ENCODE measurements at regions not wholly inside any gene's neighbourhood (a gene's known extent, or its start where the extent isn't known, plus 50 kb on each side); places are given as distances from the start of the nearest gene placed in this dataset.

DNA sequence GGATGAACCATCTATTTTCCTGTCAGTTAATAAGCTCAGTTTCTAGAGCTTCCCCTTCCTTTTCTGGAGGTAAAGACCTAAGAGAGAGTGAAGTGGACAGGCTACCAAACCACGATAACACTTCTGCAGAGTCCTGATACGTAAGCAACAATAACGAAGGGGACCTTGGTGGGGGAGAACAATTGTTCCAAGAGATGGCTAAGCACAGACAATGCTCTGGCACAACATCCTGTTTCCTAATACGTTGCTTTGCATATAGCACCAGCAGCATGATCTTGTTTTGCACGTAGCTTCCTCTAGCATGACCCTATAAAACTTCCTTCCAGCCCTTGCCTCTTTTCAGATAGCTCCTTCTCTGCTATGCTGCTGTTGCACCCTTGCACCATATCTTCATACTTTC, 247.3 kb downstream of the RAD51AP2 start:
- no peak overlapping the region for H2AFZ ChIP-seq
- H3K4me3 ChIP-seq: no peak overlapping the region
- no peaks in the 10 kb centered on the region for H3K79me2 ChIP-seq
- H3K9me3 ChIP-seq (ENCODE audit: low read depth): no peaks in the 10 kb centered on the region
- no peaks in the 10 kb centered on the region for H3K36me3 ChIP-seq (replicated peaks; ENCODE audit: insufficient read depth, low read depth)
- WGBS (ENCODE audit: low lambda C conversion rate, missing lambda C conversion rate): 84% methylated on average over 5 of the region's 5 CpGs
- H4K20me1 ChIP-seq (ENCODE audit: insufficient read depth, poor library complexity, severe bottlenecking): no peaks in the 10 kb centered on the region
- H3K9me2 ChIP-seq (replicated peaks; ENCODE audit: insufficient read depth): no peaks in the 10 kb centered on the region
- H3K4me2 ChIP-seq: no peak overlapping the region
- H3K27me3 ChIP-seq: no peaks in the 10 kb centered on the region
- H3K27ac ChIP-seq: no peak overlapping the region
- no peaks in the 10 kb centered on the region for H3K4me1 ChIP-seq (ENCODE audit: insufficient read depth)
- DNase-seq (ENCODE audit: low spot score): no peak
- TF ChIP-seq, protein P1, sequence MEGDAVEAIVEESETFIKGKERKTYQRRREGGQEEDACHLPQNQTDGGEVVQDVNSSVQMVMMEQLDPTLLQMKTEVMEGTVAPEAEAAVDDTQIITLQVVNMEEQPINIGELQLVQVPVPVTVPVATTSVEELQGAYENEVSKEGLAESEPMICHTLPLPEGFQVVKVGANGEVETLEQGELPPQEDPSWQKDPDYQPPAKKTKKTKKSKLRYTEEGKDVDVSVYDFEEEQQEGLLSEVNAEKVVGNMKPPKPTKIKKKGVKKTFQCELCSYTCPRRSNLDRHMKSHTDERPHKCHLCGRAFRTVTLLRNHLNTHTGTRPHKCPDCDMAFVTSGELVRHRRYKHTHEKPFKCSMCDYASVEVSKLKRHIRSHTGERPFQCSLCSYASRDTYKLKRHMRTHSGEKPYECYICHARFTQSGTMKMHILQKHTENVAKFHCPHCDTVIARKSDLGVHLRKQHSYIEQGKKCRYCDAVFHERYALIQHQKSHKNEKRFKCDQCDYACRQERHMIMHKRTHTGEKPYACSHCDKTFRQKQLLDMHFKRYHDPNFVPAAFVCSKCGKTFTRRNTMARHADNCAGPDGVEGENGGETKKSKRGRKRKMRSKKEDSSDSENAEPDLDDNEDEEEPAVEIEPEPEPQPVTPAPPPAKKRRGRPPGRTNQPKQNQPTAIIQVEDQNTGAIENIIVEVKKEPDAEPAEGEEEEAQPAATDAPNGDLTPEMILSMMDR (IDR thresholded peaks at IDR 0.05; ENCODE audit: poor library complexity): no peak
- TF ChIP-seq EZH2phosphoT487 (IDR thresholded peaks at IDR 0.05; ENCODE audit: low read depth, severe bottlenecking, unreplicated experiment) (no peak), EZH2 (IDR thresholded peaks at IDR 0.05; ENCODE audit: borderline replicate concordance) (no peak)

DNA sequence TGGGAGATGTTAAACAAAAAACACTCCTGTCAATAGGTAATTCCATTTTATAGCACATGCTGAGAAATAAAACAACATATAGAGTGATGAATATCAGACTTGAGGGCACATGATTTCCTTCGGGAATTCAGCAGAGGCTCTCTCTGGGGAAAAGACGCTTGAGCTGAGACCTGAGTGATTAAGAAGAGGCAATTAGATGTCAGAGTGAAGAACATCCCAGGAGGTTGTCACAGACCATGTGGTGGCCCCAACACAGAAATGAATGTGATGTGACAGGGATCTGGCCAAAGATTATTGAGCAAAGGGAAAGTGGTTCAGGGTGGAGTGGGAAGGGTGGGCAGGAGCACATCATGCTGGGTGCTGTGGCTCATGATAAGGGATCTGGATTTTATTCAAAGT, 254.7 kb downstream of the RAD51AP2 start:
- DNase-seq (ENCODE audit: low spot score): no peak
- TF ChIP-seq EZH2phosphoT487 (IDR thresholded peaks at IDR 0.05; ENCODE audit: low read depth, severe bottlenecking, unreplicated experiment): no peak
- no peak for TF ChIP-seq EZH2 (IDR thresholded peaks at IDR 0.05; ENCODE audit: borderline replicate concordance)
- TF ChIP-seq, protein P1 (IDR thresholded peaks at IDR 0.05; ENCODE audit: poor library complexity): no peak
- no peaks in the 10 kb centered on the region for H3K79me2 ChIP-seq
- no peak overlapping the region for H3K27ac ChIP-seq
- no peak overlapping the region for H3K4me2 ChIP-seq
- 49% methylated on average over 2 of the region's 2 CpGs for WGBS (ENCODE audit: low lambda C conversion rate, missing lambda C conversion rate)
- no peaks in the 10 kb centered on the region for H3K9me3 ChIP-seq (ENCODE audit: low read depth)
- H2AFZ ChIP-seq: no peak overlapping the region
- H3K4me3 ChIP-seq: no peak overlapping the region
- no peaks in the 10 kb centered on the region for H3K9me2 ChIP-seq (replicated peaks; ENCODE audit: insufficient read depth)
- H3K27me3 ChIP-seq: no peaks in the 10 kb centered on the region
- no peaks in the 10 kb centered on the region for H4K20me1 ChIP-seq (ENCODE audit: insufficient read depth, poor library complexity, severe bottlenecking)
- H3K36me3 ChIP-seq (replicated peaks; ENCODE audit: insufficient read depth, low read depth): no peaks in the 10 kb centered on the region
- no peaks in the 10 kb centered on the region for H3K4me1 ChIP-seq (ENCODE audit: insufficient read depth)

DNA sequence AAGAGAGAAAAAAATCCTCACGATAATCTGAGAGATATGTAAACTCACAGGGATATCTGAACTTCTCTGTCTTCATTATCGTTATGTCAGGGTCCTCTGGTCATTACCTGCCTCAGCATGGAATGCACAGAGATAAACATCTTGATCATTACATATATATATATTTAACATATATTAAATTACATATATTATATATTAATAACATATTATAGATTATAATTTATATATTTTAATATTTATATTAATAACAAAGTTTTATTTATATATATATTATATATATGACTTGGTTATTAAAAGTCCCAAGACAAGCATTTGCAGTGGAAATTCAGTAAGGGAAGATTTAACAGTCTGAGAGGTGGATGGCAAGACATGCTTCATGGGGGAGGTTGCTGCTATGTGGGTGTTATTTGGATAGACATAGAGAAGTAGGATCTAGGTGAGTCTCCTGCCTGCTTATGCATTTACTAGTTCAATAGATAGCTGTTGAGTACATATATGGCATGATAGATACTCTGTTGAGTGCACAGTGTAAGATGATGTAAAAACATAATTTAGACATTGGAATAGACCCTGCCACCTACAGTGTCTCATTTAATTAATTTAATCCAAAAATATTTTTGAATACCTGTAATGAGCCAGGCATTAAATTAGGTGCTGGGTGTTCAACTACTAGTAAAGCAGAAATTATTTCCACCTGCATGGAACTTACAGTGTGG, 255.2 kb downstream of the RAD51AP2 start:
- no peak overlapping the region for H3K27ac ChIP-seq
- 91% methylated on average over 2 of the region's 2 CpGs for WGBS (ENCODE audit: low lambda C conversion rate, missing lambda C conversion rate)
- no peaks in the 10 kb centered on the region for H3K9me2 ChIP-seq (replicated peaks; ENCODE audit: insufficient read depth)
- H3K36me3 ChIP-seq (replicated peaks; ENCODE audit: insufficient read depth, low read depth): no peaks in the 10 kb centered on the region
- H3K4me1 ChIP-seq (ENCODE audit: insufficient read depth): no peaks in the 10 kb centered on the region
- no peak for TF ChIP-seq EZH2phosphoT487 (IDR thresholded peaks at IDR 0.05; ENCODE audit: low read depth, severe bottlenecking, unreplicated experiment)
- TF ChIP-seq EZH2 (IDR thresholded peaks at IDR 0.05; ENCODE audit: borderline replicate concordance): no peak
- TF ChIP-seq, protein P1 (IDR thresholded peaks at IDR 0.05; ENCODE audit: poor library complexity): no peak
- H3K4me3 ChIP-seq: no peak overlapping the region
- H4K20me1 ChIP-seq (ENCODE audit: insufficient read depth, poor library complexity, severe bottlenecking): no peaks in the 10 kb centered on the region
- H2AFZ ChIP-seq: no peak overlapping the region
- no peaks in the 10 kb centered on the region for H3K79me2 ChIP-seq
- H3K27me3 ChIP-seq: no peaks in the 10 kb centered on the region
- H3K9me3 ChIP-seq (ENCODE audit: low read depth): no peaks in the 10 kb centered on the region
- no peak overlapping the region for H3K4me2 ChIP-seq
- DNase-seq (ENCODE audit: low spot score): no peak

Measured in hepatocyte (in vitro differentiated cells).